H1 (cell line): ENCODE measurements at regions not wholly inside any gene's neighbourhood (a gene's known extent, or its start where the extent isn't known, plus 50 kb on each side); places are given as distances from the start of the nearest gene placed in this dataset.

Source experiments
- CTCF ChIA-PET: fragments of 300-600 bp; sonication (Branson Sonifier 250); formaldehyde crosslinking; loops from one replicate; lab custom pipeline; 2021; ENCODE audit not compliant: partially characterized antibody; lab: Charles Lee
- POLR2A ChIA-PET: fragments of 300-600 bp; sonication (Branson Sonifier 250); formaldehyde crosslinking; loops from one replicate; lab custom pipeline; 2021; ENCODE audit warnings: inconsistent platforms; ENCODE audit not compliant: partially characterized antibody; lab: Charles Lee
- DNase-seq, 2 experiments: peaks; one replicate each; pipeline versions ENCODE4 v3.0.0 to v3.0.0-alpha.2; 2010 to 2022; ENCODE audit warnings: low spot score in 2 of 2, low read depth in 1 of 2, mixed read lengths in 1 of 2
- FAIRE-seq: peaks from 2 replicates; lab custom pipeline; 2011; peaks lifted over from hg19 to GRCh38; lab: Jason Lieb, UNC
- H2AFZ ChIP-seq: 2 replicates; pipeline ENCODE4 v1.8.1; 2012; ENCODE audit warnings: low read length, inconsistent platforms
- H2AK5ac ChIP-seq: 2 replicates; pipeline ENCODE4 v1.6.1; 2013; ENCODE audit warnings: low read depth, low read length
- H2BK120ac ChIP-seq: replicated peaks from 2 replicates; pipeline ENCODE3; 2013; ENCODE audit warnings: low read depth, low read length, inconsistent platforms
- H2BK12ac ChIP-seq: 2 replicates; pipeline ENCODE4 v1.6.1; 2013; ENCODE audit warnings: low read depth, low read length
- H2BK15ac ChIP-seq: 2 replicates; pipeline ENCODE4 v1.6.1; 2013; ENCODE audit warnings: low read length
- H2BK20ac ChIP-seq: 2 replicates; pipeline ENCODE4 v1.6.1; 2013; ENCODE audit warnings: low read length
- H2BK5ac ChIP-seq: 2 replicates; pipeline ENCODE4 v1.6.1; 2013; ENCODE audit warnings: low read depth, low read length
- H3K14ac ChIP-seq: 2 replicates; pipeline ENCODE4 v1.6.1; 2013; ENCODE audit warnings: inconsistent platforms; ENCODE audit not compliant: insufficient read length
- H3K18ac ChIP-seq: 2 replicates; pipeline ENCODE4 v1.6.1; 2013; ENCODE audit warnings: low read length; ENCODE audit errors: extremely low read depth
- H3K23ac ChIP-seq: 2 replicates; pipeline ENCODE4 v1.6.1; 2013; ENCODE audit warnings: inconsistent platforms; ENCODE audit not compliant: insufficient read length
- H3K23me2 ChIP-seq: 2 replicates; pipeline ENCODE4 v1.6.1; 2013; ENCODE audit warnings: low read depth, low read length
- H3K27ac ChIP-seq: 2 replicates; pipeline ENCODE4 v1.6.1; 2011; ENCODE audit warnings: low read depth, low read length, inconsistent platforms
- H3K27me3 ChIP-seq, 4 experiments: replicated peaks in 1 of 4; 1 replicate in 1 of 4; 2 replicates in 3 of 4; pipeline versions ENCODE4 v1.6.1 to v1.8.1; 2011 to 2013; ENCODE audit warnings: low read length in 3 of 4, mild to moderate bottlenecking in 3 of 4, inconsistent platforms in 2 of 4, mixed read lengths in 2 of 4, moderate library complexity in 1 of 4; ENCODE audit not compliant: control insufficient read depth in 3 of 4, insufficient read depth in 3 of 4; ENCODE audit errors: extremely low read depth in 1 of 4
- H3K36me3 ChIP-seq, 4 experiments: 2 replicates each; pipeline versions ENCODE4 v1.6.1 to v1.8.1; 2011 to 2013; ENCODE audit warnings: mild to moderate bottlenecking in 4 of 4, low read length in 3 of 4, moderate library complexity in 2 of 4, control low read depth in 1 of 4, inconsistent platforms in 1 of 4; ENCODE audit not compliant: insufficient read depth in 4 of 4, control insufficient read depth in 2 of 4
- H3K4ac ChIP-seq: replicated peaks from 2 replicates; pipeline ENCODE3; 2013; ENCODE audit warnings: low read length, low read depth, mixed read lengths, inconsistent platforms; ENCODE audit not compliant: insufficient read length
- H3K4me1 ChIP-seq, 4 experiments: replicated peaks in 1 of 4; 1 replicate in 1 of 4; 2 replicates in 3 of 4; pipeline versions ENCODE4 v1.6.1 to v1.8.1; 2011 to 2013; ENCODE audit warnings: low read length in 3 of 4, inconsistent platforms in 2 of 4, mixed read lengths in 1 of 4; ENCODE audit not compliant: insufficient read depth in 4 of 4, control insufficient read depth in 3 of 4
- H3K4me2 ChIP-seq, 2 experiments: 2 replicates each; pipeline versions ENCODE4 v1.6.1 to v1.8.1; 2011 to 2013; ENCODE audit warnings: low read depth in 2 of 2, low read length in 2 of 2, control low read depth in 1 of 2, inconsistent platforms in 1 of 2, mild to moderate bottlenecking in 1 of 2; ENCODE audit not compliant: insufficient read depth in 1 of 2
- H3K4me3 ChIP-seq, 4 experiments: fragments of 200-600, 300-600 bp in 1 of 4; sonication (generic), shearing (Covaris generic), sonication (Bioruptor Twin) in 1 of 4; 2 replicates each; pipeline versions ENCODE4 v1.5.1 to v1.8.1; 2011 to 2016; ENCODE audit warnings: low read length in 4 of 4, low read depth in 3 of 4, control low read depth in 2 of 4, inconsistent platforms in 2 of 4, mild to moderate bottlenecking in 2 of 4, mixed read lengths in 1 of 4, moderate library complexity in 1 of 4; ENCODE audit not compliant: insufficient read depth in 2 of 4; ENCODE audit errors: extremely low read depth in 1 of 4
- H3K56ac ChIP-seq: replicated peaks from 2 replicates; pipeline ENCODE3; 2013; ENCODE audit warnings: low read depth, mild to moderate bottlenecking, mixed read lengths, low read length, inconsistent platforms; ENCODE audit not compliant: insufficient read length
- H3K79me1 ChIP-seq: 2 replicates; pipeline ENCODE4 v1.6.1; 2013; ENCODE audit warnings: low read depth, low read length, control low read depth
- H3K79me2 ChIP-seq, 2 experiments: 2 replicates each; pipeline versions ENCODE4 v1.6.1 to v1.8.1; 2012 to 2013; ENCODE audit warnings: low read length in 2 of 2, mild to moderate bottlenecking in 2 of 2, inconsistent platforms in 1 of 2; ENCODE audit not compliant: insufficient read depth in 2 of 2, control insufficient read depth in 1 of 2
- H3K9ac ChIP-seq, 4 experiments: replicated peaks in 1 of 4; 1 replicate in 1 of 4; 2 replicates in 3 of 4; pipeline versions ENCODE4 v1.6.1 to v1.8.1; 2011 to 2013; ENCODE audit warnings: low read depth in 3 of 4, low read length in 3 of 4, control low read depth in 2 of 4, mild to moderate bottlenecking in 2 of 4, moderate library complexity in 2 of 4, inconsistent platforms in 1 of 4; ENCODE audit errors: extremely low read depth in 1 of 4
- H3K9me3 ChIP-seq, 2 experiments: 2 replicates each; pipeline versions ENCODE4 v1.6.1 to v1.8.1; 2012 to 2013; ENCODE audit warnings: mild to moderate bottlenecking in 2 of 2, moderate library complexity in 2 of 2, control low read depth in 1 of 2, inconsistent platforms in 1 of 2, low read depth in 1 of 2, low read length in 1 of 2, mixed read lengths in 1 of 2; ENCODE audit not compliant: insufficient read depth in 2 of 2
- H4K20me1 ChIP-seq, 2 experiments: replicated peaks in 1 of 2; 2 replicates each; pipeline versions ENCODE3 to v1.8.1; 2011 to 2013; ENCODE audit warnings: inconsistent platforms in 2 of 2, low read length in 2 of 2, mild to moderate bottlenecking in 1 of 2; ENCODE audit not compliant: insufficient read depth in 2 of 2, control insufficient read depth in 1 of 2
- H4K5ac ChIP-seq: 2 replicates; pipeline ENCODE4 v1.6.1; 2013; ENCODE audit warnings: low read length, low read depth, mixed read lengths, inconsistent platforms; ENCODE audit not compliant: insufficient read length
- H4K8ac ChIP-seq: 2 replicates; pipeline ENCODE4 v1.8.0; 2013; ENCODE audit warnings: mild to moderate bottlenecking, moderate library complexity, low read length, inconsistent platforms; ENCODE audit not compliant: insufficient read depth; ENCODE audit errors: extremely low read depth
- H4K91ac ChIP-seq: replicated peaks from 2 replicates; pipeline ENCODE3; 2013; ENCODE audit warnings: low read length, mixed read lengths, inconsistent platforms; ENCODE audit not compliant: insufficient read length
- BRCA1 ChIP-seq: IDR thresholded peaks from 2 replicates; pipeline ENCODE4 v1.6.1; 2012; ENCODE audit warnings: low read depth, low read length, improper control_type of control experiment
- CTBP2 ChIP-seq: IDR thresholded peaks from 2 replicates; pipeline ENCODE4 v1.7.0; 2011; ENCODE audit warnings: borderline replicate concordance, mild to moderate bottlenecking, moderate library complexity, mixed read lengths, low read length; ENCODE audit not compliant: insufficient read depth, insufficient read length
- PHF8 ChIP-seq: fragments of 200-600 bp; sonication (generic); conservative IDR thresholded peaks from 2 replicates; pipeline ENCODE4 v1.7.1; 2012; ENCODE audit warnings: low read depth, mild to moderate bottlenecking, inconsistent platforms, low read length, moderate library complexity
- SP4 ChIP-seq: IDR thresholded peaks from 2 replicates; pipeline ENCODE4 v1.6.1; 2012; ENCODE audit warnings: low read length, inconsistent platforms
- WGBS, 2 experiments: shearing (Covaris generic) in 1 of 2; methylation state at CpG; one replicate each; pipeline versions ENCODE4 v1.1.6 to v1.1.7; 2013 to 2015; ENCODE audit warnings: low lambda C conversion rate in 2 of 2, mixed read lengths in 2 of 2, inconsistent platforms in 1 of 2, low coverage in 1 of 2, missing lambda C conversion rate in 1 of 2; ENCODE audit not compliant: insufficient replicate concordance in 2 of 2, insufficient coverage in 1 of 2, insufficient read length in 1 of 2; ENCODE audit errors: extremely low coverage in 1 of 2, missing lambda C conversion rate in 1 of 2; 5-methylcytosine and 5-hydroxymethylcytosine counted together

- Histone ChIP-seq H2BK20ac (no peak overlapping the region), H3K18ac (no peak overlapping the region), H3K79me1 (no peaks in the 10 kb centered on the region), H3K27me3 (no peaks in the 10 kb centered on the region), H3K4ac (no peak overlapping the region), H4K8ac (no peak overlapping the region), H3K36me3 (no peaks in the 10 kb centered on the region), H3K79me2 (no peaks in the 10 kb centered on the region), H2BK15ac (no peak overlapping the region), H3K14ac (no peak overlapping the region), H4K20me1 (no peaks in the 10 kb centered on the region), H2AFZ (no peak overlapping the region), H2BK12ac (no peak overlapping the region), H3K4me2 (no peak overlapping the region), H3K23me2 (no peaks in the 10 kb centered on the region), H3K4me1 (peaks cover 0 to 3% (median 0%) of the 10 kb centered on the region in 4 experiments; a peak in 2 of 7 replicates), H4K91ac (no peak overlapping the region), H2BK120ac (no peak overlapping the region), H3K9me3 (no peaks in the 10 kb centered on the region), H2BK5ac (no peak overlapping the region), H3K56ac (no peak overlapping the region), H3K4me3 (no peak overlapping the region), H3K23ac (no peak overlapping the region), H3K9ac (no peak overlapping the region), H2AK5ac (no peak overlapping the region), H3K27ac (no peak overlapping the region), H4K5ac (no peak overlapping the region)
- no peak for DNase-seq
- no peak for FAIRE-seq
- TF ChIP-seq PHF8, result no peak
- no peak for TF ChIP-seq CTBP2
- TF ChIP-seq BRCA1, result no peak
- TF ChIP-seq SP4, result no peak
- ChIA-PET POLR2A (no interaction called here), CTCF (no interaction called here)
- 90% methylated on average over 5 of the region's 5 CpGs; no CpG with 5 or more reads in 1 of the 2 experiments for WGBS, 2 experiments
These were observed 102.8 kb upstream of the SLC14A2 start for GRCh38 chr18:45512363-45512953.
